Epithelial cell of esophagus (primary cell): ENCODE measurements at regions not wholly inside any gene's neighbourhood (a gene's known extent, or its start where the extent isn't known, plus 50 kb on each side); places are given as distances from the start of the nearest gene placed in this dataset.

ENCODE experiments used
- DNase-seq: peaks from one replicate; pipeline ENCODE4 v3.0.0; 2010; ENCODE audit warnings: low read depth
- H3K4me3 ChIP-seq: 2 replicates; pipeline ENCODE4 v1.5.1; 2011; ENCODE audit warnings: mild to moderate bottlenecking, low read length, control low read depth
- TF ChIP-seq, protein P1 (sequence below): IDR thresholded peaks from 2 replicates; pipeline ENCODE4 v1.5.1; 2011; ENCODE audit warnings: low read depth, mild to moderate bottlenecking, low read length, control low read depth, inconsistent platforms; ENCODE audit not compliant: insufficient read depth; ENCODE audit errors: missing control alignments

GRCh38 chr5:143761663-143762062, 50.3 kb upstream of the HMHB1 start:
- no peak for DNase-seq
- TF ChIP-seq, protein P1, sequence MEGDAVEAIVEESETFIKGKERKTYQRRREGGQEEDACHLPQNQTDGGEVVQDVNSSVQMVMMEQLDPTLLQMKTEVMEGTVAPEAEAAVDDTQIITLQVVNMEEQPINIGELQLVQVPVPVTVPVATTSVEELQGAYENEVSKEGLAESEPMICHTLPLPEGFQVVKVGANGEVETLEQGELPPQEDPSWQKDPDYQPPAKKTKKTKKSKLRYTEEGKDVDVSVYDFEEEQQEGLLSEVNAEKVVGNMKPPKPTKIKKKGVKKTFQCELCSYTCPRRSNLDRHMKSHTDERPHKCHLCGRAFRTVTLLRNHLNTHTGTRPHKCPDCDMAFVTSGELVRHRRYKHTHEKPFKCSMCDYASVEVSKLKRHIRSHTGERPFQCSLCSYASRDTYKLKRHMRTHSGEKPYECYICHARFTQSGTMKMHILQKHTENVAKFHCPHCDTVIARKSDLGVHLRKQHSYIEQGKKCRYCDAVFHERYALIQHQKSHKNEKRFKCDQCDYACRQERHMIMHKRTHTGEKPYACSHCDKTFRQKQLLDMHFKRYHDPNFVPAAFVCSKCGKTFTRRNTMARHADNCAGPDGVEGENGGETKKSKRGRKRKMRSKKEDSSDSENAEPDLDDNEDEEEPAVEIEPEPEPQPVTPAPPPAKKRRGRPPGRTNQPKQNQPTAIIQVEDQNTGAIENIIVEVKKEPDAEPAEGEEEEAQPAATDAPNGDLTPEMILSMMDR, result no peak
- H3K4me3 ChIP-seq, result no peak overlapping the region

- no peak for DNase-seq
- TF ChIP-seq, protein P1, result no peak
- no peak overlapping the region for H3K4me3 ChIP-seq
Measured at GRCh38 chr5:143760755-143761154, 51.2 kb upstream of the HMHB1 start.

- no peak overlapping the region for H3K4me3 ChIP-seq
- TF ChIP-seq, protein P1, result no peak
- no peak for DNase-seq
Measured at GRCh38 chr5:143760131-143760505, 51.8 kb upstream of the HMHB1 start.

- TF ChIP-seq, protein P1, result no peak
- H3K4me3 ChIP-seq, result no peak overlapping the region
- DNase-seq, result no peak
Measured at GRCh38 chr5:143759396-143760130, 52.4 kb upstream of the HMHB1 start.

DNA sequence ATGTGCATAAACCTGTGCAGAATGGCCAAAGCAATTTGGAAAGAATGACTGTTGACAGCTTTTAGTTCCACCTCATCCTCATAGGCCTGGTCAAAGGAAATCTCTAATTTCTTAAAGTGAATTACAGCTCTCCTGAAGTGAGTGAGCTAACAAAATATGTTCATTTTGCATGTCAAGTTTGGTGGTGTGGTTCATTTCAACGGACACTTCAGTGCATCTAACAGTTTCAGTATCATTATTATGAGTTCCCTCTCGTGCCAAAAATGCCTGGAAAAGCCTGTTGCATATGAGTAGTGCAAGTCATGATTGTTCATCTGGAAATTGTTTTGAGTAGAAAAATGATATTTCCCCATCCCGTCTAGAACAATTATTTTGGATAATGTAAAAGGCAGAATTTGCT, 53.2 kb upstream of the HMHB1 start:
- DNase-seq, result no peak
- H3K4me3 ChIP-seq, result no peak overlapping the region
- TF ChIP-seq, protein P1, result no peak

- TF ChIP-seq, protein P1, result no peak
- no peak for DNase-seq
Measured at GRCh38 chr5:143758015-143758414, 53.9 kb upstream of the HMHB1 start.

DNA sequence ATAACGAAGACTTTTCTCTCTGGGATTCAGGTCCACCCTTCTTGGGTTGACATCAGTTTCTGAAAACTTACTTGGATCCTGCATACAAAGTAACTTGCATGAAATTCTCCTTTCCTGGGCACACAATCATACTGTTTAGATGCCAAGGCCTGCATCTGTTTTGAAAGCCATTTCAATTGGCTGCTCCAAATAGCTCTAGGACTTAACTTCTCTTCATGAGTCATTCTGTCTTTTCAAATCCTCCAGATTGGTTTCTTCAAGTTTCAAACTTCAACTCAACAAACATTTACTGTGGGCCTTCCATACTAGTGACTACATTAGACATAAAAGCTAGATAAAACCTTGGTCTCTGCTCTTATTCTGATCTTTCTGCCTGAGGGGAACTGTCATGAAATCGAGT, 54.8 kb upstream of the HMHB1 start:
- no peak for DNase-seq
- TF ChIP-seq, protein P1, result no peak
- H3K4me3 ChIP-seq, result no peak overlapping the region

More at GRCh38 chr5:143758015-143758414, 53.9 kb upstream of the HMHB1 start:
- no peak overlapping the region for H3K4me3 ChIP-seq
